H9 (cell line): ENCODE measurements at regions not wholly inside any gene's neighbourhood (a gene's known extent, or its start where the extent isn't known, plus 50 kb on each side); places are given as distances from the start of the nearest gene placed in this dataset.

Experiments used
- DNase-seq: peaks from one replicate; pipeline ENCODE4 v3.0.0-alpha.2; 2017
- H2AFZ ChIP-seq: one replicate; pipeline ENCODE4 v1.6.1; 2013; ENCODE audit warnings: mild to moderate bottlenecking, low read length, control low read depth, moderate library complexity
- H2AK5ac ChIP-seq: 2 replicates; pipeline ENCODE4 v1.6.1; 2013; ENCODE audit warnings: low read length, control low read depth, mixed read lengths; ENCODE audit not compliant: insufficient read length
- H2BK120ac ChIP-seq: one replicate; pipeline ENCODE4 v1.6.1; 2013; ENCODE audit warnings: low read depth, mild to moderate bottlenecking, low read length, control low read depth, inconsistent platforms; ENCODE audit not compliant: poor library complexity, severe bottlenecking
- H2BK12ac ChIP-seq: 2 replicates; pipeline ENCODE4 v1.6.1; 2013; ENCODE audit warnings: low read length, control low read depth, mixed read lengths, low read depth; ENCODE audit not compliant: insufficient read length
- H2BK15ac ChIP-seq: 2 replicates; pipeline ENCODE4 v1.6.1; 2013; ENCODE audit warnings: low read depth, low read length, control low read depth
- H2BK20ac ChIP-seq: one replicate; pipeline ENCODE4 v1.6.1; 2013; ENCODE audit warnings: low read depth, mild to moderate bottlenecking, low read length, control low read depth, inconsistent platforms; ENCODE audit not compliant: poor library complexity, severe bottlenecking
- H2BK5ac ChIP-seq: 2 replicates; pipeline ENCODE4 v1.6.1; 2013; ENCODE audit warnings: low read length, control low read depth, mixed read lengths; ENCODE audit not compliant: insufficient read length
- H3K14ac ChIP-seq: 2 replicates; pipeline ENCODE4 v1.6.1; 2013; ENCODE audit warnings: low read length, control low read depth; ENCODE audit not compliant: insufficient read depth
- H3K18ac ChIP-seq: 2 replicates; pipeline ENCODE4 v1.6.1; 2013; ENCODE audit warnings: low read depth, mild to moderate bottlenecking, mixed read lengths, low read length, control low read depth; ENCODE audit not compliant: insufficient read length
- H3K23ac ChIP-seq: 2 replicates; pipeline ENCODE4 v1.6.1; 2013; ENCODE audit warnings: low read length, control low read depth, mixed read lengths, low read depth; ENCODE audit not compliant: insufficient read length
- H3K23me2 ChIP-seq: 2 replicates; pipeline ENCODE4 v1.6.1; 2013; ENCODE audit warnings: low read depth, mild to moderate bottlenecking, mixed read lengths, low read length, control low read depth; ENCODE audit not compliant: insufficient read length, poor library complexity, severe bottlenecking
- H3K27ac ChIP-seq: 2 replicates; pipeline ENCODE4 v1.5.1; 2013; ENCODE audit warnings: low read length, control low read depth, mixed read lengths, low read depth; ENCODE audit not compliant: insufficient read length
- H3K27me3 ChIP-seq: 2 replicates; pipeline ENCODE4 v1.6.1; 2013; ENCODE audit warnings: low read length, control low read depth, inconsistent platforms; ENCODE audit not compliant: insufficient read depth
- H3K4ac ChIP-seq: 2 replicates; pipeline ENCODE4 v1.6.1; 2013; ENCODE audit warnings: low read depth, mild to moderate bottlenecking, control low read depth, inconsistent platforms, low read length, moderate library complexity
- H3K4me1 ChIP-seq: 2 replicates; pipeline ENCODE4 v1.6.1; 2013; ENCODE audit warnings: low read length, control low read depth, inconsistent platforms; ENCODE audit not compliant: insufficient read depth
- H3K4me2 ChIP-seq: 2 replicates; pipeline ENCODE4 v1.6.1; 2013; ENCODE audit warnings: low read length, control low read depth, mixed read lengths; ENCODE audit not compliant: insufficient read length, insufficient read depth
- H3K56ac ChIP-seq: 2 replicates; pipeline ENCODE4 v1.6.1; 2013; ENCODE audit warnings: low read depth, mild to moderate bottlenecking, mixed read lengths, low read length, control low read depth; ENCODE audit not compliant: insufficient read length
- H3K79me1 ChIP-seq: 2 replicates; pipeline ENCODE4 v1.6.1; 2013; ENCODE audit warnings: low read depth, mild to moderate bottlenecking, moderate library complexity, low read length, control low read depth, inconsistent platforms; ENCODE audit not compliant: insufficient read depth, poor library complexity, severe bottlenecking
- H3K79me2 ChIP-seq: 2 replicates; pipeline ENCODE4 v1.6.1; 2013; ENCODE audit warnings: low read length, control low read depth, inconsistent platforms; ENCODE audit not compliant: insufficient read depth
- H3K9ac ChIP-seq: 2 replicates; pipeline ENCODE4 v1.6.1; 2013; ENCODE audit warnings: low read length, control low read depth, mixed read lengths; ENCODE audit not compliant: insufficient read length; ENCODE audit errors: extremely low read depth
- H3K9me3 ChIP-seq: one replicate; pipeline ENCODE4 v1.6.1; 2013; ENCODE audit warnings: low read depth, low read length, inconsistent platforms; ENCODE audit not compliant: control insufficient read depth
- H3T11ph ChIP-seq: one replicate; pipeline ENCODE4 v1.6.1; 2013; ENCODE audit warnings: mild to moderate bottlenecking, low read length, control low read depth, inconsistent platforms
- H4K20me1 ChIP-seq: one replicate; pipeline ENCODE4 v1.6.1; 2013; ENCODE audit not compliant: control insufficient read depth, insufficient read length, insufficient read depth
- H4K5ac ChIP-seq: 2 replicates; pipeline ENCODE4 v1.6.1; 2013; ENCODE audit warnings: low read depth, mild to moderate bottlenecking, mixed read lengths, low read length, control low read depth; ENCODE audit not compliant: insufficient read length
- H4K8ac ChIP-seq: replicated peaks from 2 replicates; pipeline ENCODE4 v1.6.1; 2013; ENCODE audit warnings: low read length, control low read depth, mixed read lengths, low read depth; ENCODE audit not compliant: insufficient read length
- H4K91ac ChIP-seq: 2 replicates; pipeline ENCODE4 v1.6.1; 2013; ENCODE audit warnings: low read depth, mild to moderate bottlenecking, moderate library complexity, mixed read lengths, low read length, control low read depth; ENCODE audit not compliant: insufficient read length
- H3K27ac Mint-ChIP-seq, 3 experiments: 2 replicates in 2 of 3; 3 replicates in 1 of 3; pipeline ENCODE4 v1.8.0; 2020 to 2021; ENCODE audit warnings: mixed read lengths in 3 of 3, mild to moderate bottlenecking in 1 of 3, moderate library complexity in 1 of 3
- H3K27me3 Mint-ChIP-seq: 2 replicates; pipeline ENCODE4 v1.8.0; 2021; ENCODE audit warnings: low read depth, mild to moderate bottlenecking, moderate library complexity, mixed read lengths
- H3K36me3 Mint-ChIP-seq, 3 experiments: 2 replicates in 2 of 3; 3 replicates in 1 of 3; pipeline ENCODE4 v1.8.0; 2020 to 2021; ENCODE audit warnings: low read depth in 3 of 3, mixed read lengths in 3 of 3; ENCODE audit not compliant: insufficient read depth in 1 of 3
- H3K4me1 Mint-ChIP-seq, 2 experiments: 2 replicates each; pipeline ENCODE4 v1.8.0; 2020; ENCODE audit warnings: mixed read lengths in 2 of 2
- H3K4me3 Mint-ChIP-seq, 2 experiments: 2 replicates in 1 of 2; 3 replicates in 1 of 2; pipeline ENCODE4 v1.8.0; 2020 to 2021; ENCODE audit warnings: mild to moderate bottlenecking in 2 of 2, mixed read lengths in 2 of 2, moderate library complexity in 1 of 2
- H3K9me3 Mint-ChIP-seq, 2 experiments: 2 replicates in 1 of 2; 3 replicates in 1 of 2; pipeline ENCODE4 v1.8.0; 2020; ENCODE audit warnings: mild to moderate bottlenecking in 2 of 2, mixed read lengths in 2 of 2, moderate library complexity in 1 of 2
- CTCF ChIP-seq: fragments of 200-600 bp; sonication (generic); conservative IDR thresholded peaks from 3 replicates; pipeline ENCODE4 v1.8.0; 2021; ENCODE audit warnings: antibody characterized with exemption, mild to moderate bottlenecking
- WGBS: extraction: QIAGEN DNeasy Blood & Tissue Kit; methylation state at CpG from one replicate; pipeline ENCODE4 v1.1.7; 2013; ENCODE audit warnings: missing lambda C conversion rate, low lambda C conversion rate, mixed read lengths; ENCODE audit not compliant: insufficient read length; ENCODE audit errors: extremely low coverage; 5-methylcytosine and 5-hydroxymethylcytosine counted together

- no peaks in the 10 kb centered on the region for H3K23me2 ChIP-seq
- H3K4me1 ChIP-seq: no peaks in the 10 kb centered on the region
- Mint-ChIP-seq H3K27ac (no peak overlapping the region), H3K36me3 (no peaks in the 10 kb centered on the region), H3K4me3 (no peak overlapping the region), H3K4me1 (no peaks in the 10 kb centered on the region), H3K9me3 (no peaks in the 10 kb centered on the region), H3K27me3 (no peaks in the 10 kb centered on the region)
- H3K18ac ChIP-seq: no peak overlapping the region
- no CpG with 5 or more reads among the region's 2 CpGs for WGBS
- H3K23ac ChIP-seq: no peak overlapping the region
- no peak overlapping the region for H2BK20ac ChIP-seq
- no peaks in the 10 kb centered on the region for H3K9me3 ChIP-seq
- no peaks in the 10 kb centered on the region for H3K79me1 ChIP-seq
- H3T11ph ChIP-seq: no peak overlapping the region
- no peak for DNase-seq
- H2AFZ ChIP-seq: no peak overlapping the region
- no peaks in the 10 kb centered on the region for H3K79me2 ChIP-seq
- no peak overlapping the region for H2BK5ac ChIP-seq
- H4K20me1 ChIP-seq: no peaks in the 10 kb centered on the region
- no peak overlapping the region for H3K56ac ChIP-seq
- no peak overlapping the region for H3K4ac ChIP-seq
- no peaks in the 10 kb centered on the region for H3K27me3 ChIP-seq
- H3K14ac ChIP-seq: no peak overlapping the region
- no peak overlapping the region for H2AK5ac ChIP-seq
- no peak overlapping the region for H2BK12ac ChIP-seq
- no peak overlapping the region for H3K27ac ChIP-seq
- no peak overlapping the region for H2BK15ac ChIP-seq
- H4K91ac ChIP-seq: no peak overlapping the region
- H4K5ac ChIP-seq: no peak overlapping the region
- no peak overlapping the region for H3K4me2 ChIP-seq
- H4K8ac ChIP-seq: no peak overlapping the region
- no peak overlapping the region for H2BK120ac ChIP-seq
- no peak for TF ChIP-seq CTCF
- H3K9ac ChIP-seq: no peak overlapping the region
These were observed 914.5 kb upstream of the EPHA6 start for GRCh38 chr3:95899911-95900310.
